ENCODE measurements at regions not wholly inside any gene's neighbourhood (a gene's known extent, or its start where the extent isn't known, plus 50 kb on each side); places are given as distances from the start of the nearest gene placed in this dataset.

- ChIA-PET POLR2A (no interaction called here), CTCF (interaction anchor here (1.0 to 1.2 kb wide), 2 partner anchors 10 to 11 kb away, joined by 3 read pairs; no protein-coding TSS in a partner anchor)
- DNase-seq (ENCODE audit: low read depth), result no peak
These were observed 138.7 kb upstream of the SLC45A1 start for GRCh38 chr1:8179132-8179793.

GRCh38 chr1:8176279-8176678, 141.6 kb upstream of the SLC45A1 start:
- H3K27me3 ChIP-seq (ENCODE audit: control insufficient read depth, insufficient read depth, low read length), result no peaks in the 10 kb centered on the region
- no peak for TF ChIP-seq CTCF (IDR thresholded peaks at IDR 0.05; ENCODE audit: insufficient read depth, low read depth, low read length)
- no peak for DNase-seq (ENCODE audit: low read depth)
- POLR2A ChIA-PET, result no interaction called here
- no peak overlapping the region for H3K4me3 ChIP-seq (ENCODE audit: low read depth, low read length)
- H3K36me3 ChIP-seq (ENCODE audit: control insufficient read depth, insufficient read depth, low read length), result no peaks in the 10 kb centered on the region
- CTCF ChIA-PET, result interaction anchor here (0.6 kb wide), 1 partner anchor 240 kb away, joined by 3 read pairs; no protein-coding TSS in a partner anchor

More at GRCh38 chr1:8179132-8179793, 138.7 kb upstream of the SLC45A1 start:
- H3K27me3 ChIP-seq (ENCODE audit: control insufficient read depth, insufficient read depth, low read length), result no peaks in the 10 kb centered on the region
- no peak overlapping the region for H3K4me3 ChIP-seq (ENCODE audit: low read depth, low read length)
- TF ChIP-seq CTCF (IDR thresholded peaks at IDR 0.05; ENCODE audit: insufficient read depth, low read depth, low read length), result no peak
- no peaks in the 10 kb centered on the region for H3K36me3 ChIP-seq (ENCODE audit: control insufficient read depth, insufficient read depth, low read length)

- ChIA-PET CTCF (no interaction called here), POLR2A (no interaction called here)
- no peak overlapping the region for H3K4me3 ChIP-seq (ENCODE audit: low read depth, low read length)
- H3K36me3 ChIP-seq (ENCODE audit: control insufficient read depth, insufficient read depth, low read length), result no peaks in the 10 kb centered on the region
- DNase-seq (ENCODE audit: low read depth), result no peak
- TF ChIP-seq CTCF (IDR thresholded peaks at IDR 0.05; ENCODE audit: insufficient read depth, low read depth, low read length), result no peak
- H3K27me3 ChIP-seq (ENCODE audit: control insufficient read depth, insufficient read depth, low read length), result no peaks in the 10 kb centered on the region
These were observed 143.1 kb upstream of the SLC45A1 start for GRCh38 chr1:8174807-8175206.

GRCh38 chr1:8171751-8172464, 145.8 kb upstream of the ERRFI1 start:
- Histone ChIP-seq H3K27me3 (ENCODE audit: control insufficient read depth, insufficient read depth, low read length) (no peaks in the 10 kb centered on the region), H3K4me3 (ENCODE audit: low read depth, low read length) (no peak overlapping the region), H3K36me3 (ENCODE audit: control insufficient read depth, insufficient read depth, low read length) (no peaks in the 10 kb centered on the region)
- TF ChIP-seq CTCF (IDR thresholded peaks at IDR 0.05; ENCODE audit: insufficient read depth, low read depth, low read length), result no peak
- ChIA-PET CTCF (interaction anchor here (1.2 kb wide), 1 partner anchor 67 kb away, joined by 4 read pairs; no protein-coding TSS in a partner anchor), POLR2A (interaction anchor here (0.7 kb wide), 1 partner anchor 249 kb away, joined by 9 read pairs; no protein-coding TSS in a partner anchor)
- DNase-seq (ENCODE audit: low read depth), result no peak

GRCh38 chr1:8170059-8170835, 144.1 kb upstream of the ERRFI1 start:
- no peaks in the 10 kb centered on the region for H3K36me3 ChIP-seq (ENCODE audit: control insufficient read depth, insufficient read depth, low read length)
- no peak for TF ChIP-seq CTCF (IDR thresholded peaks at IDR 0.05; ENCODE audit: insufficient read depth, low read depth, low read length)
- no peak overlapping the region for H3K4me3 ChIP-seq (ENCODE audit: low read depth, low read length)
- no peaks in the 10 kb centered on the region for H3K27me3 ChIP-seq (ENCODE audit: control insufficient read depth, insufficient read depth, low read length)
- ChIA-PET POLR2A (no interaction called here), CTCF (interaction anchor here (0.7 to 1.2 kb wide), 2 partner anchors 15 to 818 kb away, joined by 3 read pairs; no protein-coding TSS in a partner anchor)
- no peak for DNase-seq (ENCODE audit: low read depth)
